ENCODE measurements at regions not wholly inside any gene's neighbourhood (a gene's known extent, or its start where the extent isn't known, plus 50 kb on each side); places are given as distances from the start of the nearest gene placed in this dataset.

DNA sequence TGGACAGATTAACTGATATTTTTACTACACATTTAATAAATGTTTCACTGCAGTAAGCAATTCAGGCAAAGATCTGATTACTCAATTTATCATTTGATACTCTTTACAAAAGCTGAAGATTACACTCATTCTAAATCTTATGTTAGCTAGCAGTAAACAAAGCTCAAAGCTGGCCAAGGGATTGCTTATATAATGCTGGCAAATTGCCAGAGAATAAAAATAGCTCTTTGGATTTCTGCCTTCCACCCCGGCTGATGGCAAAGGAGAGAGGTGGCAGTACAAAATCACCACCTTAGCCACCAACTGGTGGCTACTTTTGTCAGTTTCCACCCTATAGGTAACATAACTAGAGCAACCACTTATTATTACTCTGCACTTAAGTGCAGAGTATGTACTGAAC is 320.5 kb downstream of the FSIP2 start:
- no peak overlapping the region for H3K4me3 Mint-ChIP-seq
- H3K27me3 Mint-ChIP-seq (ENCODE audit: insufficient read depth) = no peaks in the 10 kb centered on the region; the same call in 1 of the 2 replicates
- no peaks in the 10 kb centered on the region for H3K36me3 Mint-ChIP-seq (ENCODE audit: low read depth)
- H3K9me3 Mint-ChIP-seq = peaks cover 13% of the 10 kb centered on the region
- no peaks in the 10 kb centered on the region for H3K4me1 Mint-ChIP-seq (ENCODE audit: low read depth)
- H3K27ac Mint-ChIP-seq = no peak overlapping the region
- DNase-seq = no peak
- TF ChIP-seq, protein P1, sequence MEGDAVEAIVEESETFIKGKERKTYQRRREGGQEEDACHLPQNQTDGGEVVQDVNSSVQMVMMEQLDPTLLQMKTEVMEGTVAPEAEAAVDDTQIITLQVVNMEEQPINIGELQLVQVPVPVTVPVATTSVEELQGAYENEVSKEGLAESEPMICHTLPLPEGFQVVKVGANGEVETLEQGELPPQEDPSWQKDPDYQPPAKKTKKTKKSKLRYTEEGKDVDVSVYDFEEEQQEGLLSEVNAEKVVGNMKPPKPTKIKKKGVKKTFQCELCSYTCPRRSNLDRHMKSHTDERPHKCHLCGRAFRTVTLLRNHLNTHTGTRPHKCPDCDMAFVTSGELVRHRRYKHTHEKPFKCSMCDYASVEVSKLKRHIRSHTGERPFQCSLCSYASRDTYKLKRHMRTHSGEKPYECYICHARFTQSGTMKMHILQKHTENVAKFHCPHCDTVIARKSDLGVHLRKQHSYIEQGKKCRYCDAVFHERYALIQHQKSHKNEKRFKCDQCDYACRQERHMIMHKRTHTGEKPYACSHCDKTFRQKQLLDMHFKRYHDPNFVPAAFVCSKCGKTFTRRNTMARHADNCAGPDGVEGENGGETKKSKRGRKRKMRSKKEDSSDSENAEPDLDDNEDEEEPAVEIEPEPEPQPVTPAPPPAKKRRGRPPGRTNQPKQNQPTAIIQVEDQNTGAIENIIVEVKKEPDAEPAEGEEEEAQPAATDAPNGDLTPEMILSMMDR (IDR thresholded peaks at IDR 0.05) = no peak

DNA sequence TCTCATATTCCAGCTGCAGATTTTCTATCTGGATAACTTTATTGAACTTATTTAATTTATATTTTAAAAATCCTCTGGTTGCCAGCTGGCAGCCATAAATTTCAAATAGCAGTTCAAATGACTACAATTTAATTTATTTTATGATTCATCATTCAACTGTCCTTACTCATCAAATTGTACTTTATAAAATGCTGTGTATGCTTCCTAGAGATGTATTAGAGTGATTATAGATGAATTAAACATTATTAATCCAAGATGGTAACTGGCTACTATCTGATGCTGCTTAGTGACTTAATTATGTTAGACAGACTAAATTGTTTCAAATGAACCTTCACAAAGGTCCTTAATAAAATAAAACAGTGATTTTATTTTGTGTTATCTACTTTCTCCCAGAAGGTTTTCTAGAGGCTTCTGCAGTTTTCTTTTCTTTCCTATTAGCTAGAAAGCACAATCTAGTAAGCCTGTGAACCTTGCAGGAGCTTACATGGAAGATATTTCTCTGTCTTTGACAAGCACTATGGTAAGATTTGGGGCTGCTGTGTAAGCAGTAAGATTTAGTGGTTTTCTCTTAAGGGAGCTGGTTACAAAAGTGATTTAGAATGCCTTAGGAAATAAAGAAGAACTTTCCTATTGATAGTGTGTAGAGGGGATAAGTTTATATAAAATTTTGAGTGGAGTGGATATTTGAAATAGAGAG is 322.3 kb downstream of the FSIP2 start:
- H3K4me3 Mint-ChIP-seq = no peak overlapping the region
- H3K27me3 Mint-ChIP-seq (ENCODE audit: insufficient read depth) = no peaks in the 10 kb centered on the region; the same call in 1 of the 2 replicates
- H3K36me3 Mint-ChIP-seq (ENCODE audit: low read depth) = no peaks in the 10 kb centered on the region
- no peaks in the 10 kb centered on the region for H3K4me1 Mint-ChIP-seq (ENCODE audit: low read depth)
- DNase-seq = no peak
- TF ChIP-seq, protein P1 (IDR thresholded peaks at IDR 0.05) = no peak
- no peak overlapping the region for H3K27ac Mint-ChIP-seq
- H3K9me3 Mint-ChIP-seq = peaks cover 9% of the 10 kb centered on the region

DNA sequence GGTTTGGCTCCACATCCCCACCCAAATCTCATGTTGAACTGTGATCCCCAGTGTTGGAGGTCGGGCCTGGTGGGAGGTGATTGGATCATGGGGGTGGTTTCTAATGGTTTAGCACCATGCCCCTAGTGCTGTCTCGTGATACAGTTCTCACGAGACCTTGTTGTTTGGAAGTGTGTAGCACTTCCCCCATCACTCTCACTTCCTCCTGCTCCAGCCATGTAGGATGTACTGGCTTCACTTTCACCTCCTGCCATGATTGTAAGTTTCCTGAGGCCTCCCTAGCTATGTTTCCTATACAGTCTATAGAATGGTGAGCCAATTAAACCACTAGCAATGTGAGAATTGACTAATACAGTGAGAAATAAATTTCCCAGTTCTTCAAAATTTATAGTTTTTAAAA is 325.9 kb downstream of the FSIP2 start:
- TF ChIP-seq, protein P1 (IDR thresholded peaks at IDR 0.05) = no peak
- Mint-ChIP-seq H3K4me1 (ENCODE audit: low read depth) (no peaks in the 10 kb centered on the region), H3K27me3 (ENCODE audit: insufficient read depth) (no peaks in the 10 kb centered on the region; the same call in 1 of the 2 replicates), H3K27ac (no peak overlapping the region), H3K36me3 (ENCODE audit: low read depth) (no peaks in the 10 kb centered on the region), H3K4me3 (no peak overlapping the region), H3K9me3 (peaks cover 9% of the 10 kb centered on the region)
- DNase-seq = no peak

DNA sequence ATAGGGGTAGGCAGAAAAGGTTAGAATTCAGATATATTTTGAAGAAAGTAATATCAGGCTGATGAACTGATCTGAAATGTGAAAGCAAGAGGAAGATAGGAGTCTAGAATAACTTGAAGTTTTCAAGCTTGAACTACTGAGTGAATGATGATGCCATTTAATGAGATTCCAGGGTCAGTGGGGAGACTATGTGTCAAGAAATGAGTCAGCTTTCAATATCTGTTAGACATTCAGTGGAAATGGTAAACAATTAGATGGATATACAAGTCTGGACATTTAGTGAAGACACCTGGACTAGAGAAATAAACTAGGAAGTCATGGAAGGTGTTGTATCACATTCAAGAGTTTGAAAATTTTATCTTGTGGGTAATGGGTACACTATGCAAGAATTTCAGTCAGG is 326.9 kb downstream of the FSIP2 start:
- no peak for DNase-seq
- Mint-ChIP-seq H3K27ac (no peak overlapping the region), H3K4me1 (ENCODE audit: low read depth) (no peaks in the 10 kb centered on the region), H3K27me3 (ENCODE audit: insufficient read depth) (no peaks in the 10 kb centered on the region; the same call in 1 of the 2 replicates), H3K9me3 (peaks cover 15% of the 10 kb centered on the region), H3K4me3 (no peak overlapping the region), H3K36me3 (ENCODE audit: low read depth) (no peaks in the 10 kb centered on the region)
- TF ChIP-seq, protein P1 (IDR thresholded peaks at IDR 0.05) = no peak

DNA sequence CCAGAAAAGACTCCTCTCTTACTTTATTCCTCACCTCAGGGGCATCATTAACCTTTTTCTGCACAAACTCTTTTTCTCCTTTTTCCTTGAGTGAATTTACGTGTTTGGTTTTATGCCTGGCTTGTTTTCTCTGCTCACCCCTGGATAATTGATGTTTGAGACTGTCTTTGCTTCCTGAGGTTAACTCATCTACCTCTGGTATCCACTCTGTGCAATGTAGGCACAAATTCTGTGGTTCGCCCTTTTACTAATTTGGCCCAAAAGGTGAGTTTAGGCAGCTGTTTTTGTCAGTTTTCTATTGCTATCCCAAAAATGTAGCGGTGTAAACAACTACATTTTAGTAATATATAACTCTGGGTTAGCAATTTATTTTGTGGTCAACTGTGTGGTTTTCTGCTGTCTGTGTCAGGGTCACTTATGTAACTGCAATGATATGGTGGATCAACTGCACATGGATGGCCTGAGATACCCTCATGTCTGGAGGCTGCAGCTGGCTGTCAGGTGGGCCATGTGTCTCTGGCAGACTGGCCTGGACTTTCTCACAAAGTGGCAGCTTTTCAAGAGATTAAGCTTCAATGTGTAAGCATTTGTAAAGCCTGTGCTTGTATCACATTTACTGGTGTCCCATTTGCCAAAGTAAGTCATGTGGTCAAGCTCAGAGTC is 329.7 kb downstream of the FSIP2 start:
- no peak for DNase-seq
- H3K27me3 Mint-ChIP-seq (ENCODE audit: insufficient read depth) = no peaks in the 10 kb centered on the region; the same call in 1 of the 2 replicates
- peaks cover 15% of the 10 kb centered on the region for H3K9me3 Mint-ChIP-seq

More for the DNA sequence above, 329.7 kb downstream of the FSIP2 start:
- Mint-ChIP-seq H3K36me3 (ENCODE audit: low read depth) (no peaks in the 10 kb centered on the region), H3K27ac (no peak overlapping the region), H3K4me1 (ENCODE audit: low read depth) (no peaks in the 10 kb centered on the region), H3K4me3 (no peak overlapping the region)
- TF ChIP-seq, protein P1 (IDR thresholded peaks at IDR 0.05) = no peak
